ENCODE measurements at regions not wholly inside any gene's neighbourhood (a gene's known extent, or its start where the extent isn't known, plus 50 kb on each side); places are given as distances from the start of the nearest gene placed in this dataset.

- no peak overlapping the region for H2AFZ ChIP-seq
- H3K79me2 ChIP-seq: no peaks in the 10 kb centered on the region
- 50% methylated on average over 2 of the region's 2 CpGs for WGBS (ENCODE audit: low lambda C conversion rate, missing lambda C conversion rate)
- H3K9me3 ChIP-seq (ENCODE audit: low read depth): no peaks in the 10 kb centered on the region
- no peaks in the 10 kb centered on the region for H4K20me1 ChIP-seq (ENCODE audit: insufficient read depth, poor library complexity, severe bottlenecking)
- H3K4me1 ChIP-seq (ENCODE audit: insufficient read depth): no peaks in the 10 kb centered on the region
- TF ChIP-seq EZH2 (IDR thresholded peaks at IDR 0.05; ENCODE audit: borderline replicate concordance) (no peak), CTCF (IDR thresholded peaks at IDR 0.05; ENCODE audit: poor library complexity) (no peak), EZH2phosphoT487 (IDR thresholded peaks at IDR 0.05; ENCODE audit: low read depth, severe bottlenecking, unreplicated experiment) (no peak)
- no peaks in the 10 kb centered on the region for H3K27me3 ChIP-seq
- DNase-seq (ENCODE audit: low spot score): no peak
- no peak overlapping the region for H3K4me2 ChIP-seq
- no peak overlapping the region for H3K4me3 ChIP-seq
- H3K27ac ChIP-seq: no peak overlapping the region
- no peaks in the 10 kb centered on the region for H3K36me3 ChIP-seq (replicated peaks; ENCODE audit: insufficient read depth, low read depth)
- no peaks in the 10 kb centered on the region for H3K9me2 ChIP-seq (replicated peaks; ENCODE audit: insufficient read depth)
Measured at GRCh38 chr11:79742176-79742575, 301.3 kb upstream of the TENM4 start.

DNA sequence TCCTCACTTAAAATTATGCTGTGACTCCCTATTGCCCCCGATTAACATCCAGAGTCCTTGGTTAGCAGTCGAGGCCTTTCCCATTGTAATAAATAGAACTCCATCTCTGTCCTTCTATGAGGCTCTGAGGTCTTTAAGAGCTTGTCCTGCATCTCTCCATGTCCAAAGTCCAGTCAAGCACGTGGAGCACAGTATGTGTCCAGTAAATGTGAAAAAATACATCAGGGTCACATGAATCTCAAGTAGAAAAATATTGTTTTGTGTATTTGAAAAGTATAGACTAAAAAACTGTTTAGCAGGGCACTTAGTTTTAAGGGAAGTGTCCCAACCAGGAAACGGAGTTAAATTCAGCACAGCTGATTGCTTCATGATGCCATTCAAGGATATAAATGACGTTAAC is 298.8 kb upstream of the TENM4 start:
- Histone ChIP-seq H3K27ac (no peak overlapping the region), H3K9me2 (replicated peaks; ENCODE audit: insufficient read depth) (no peaks in the 10 kb centered on the region), H3K79me2 (no peaks in the 10 kb centered on the region), H4K20me1 (ENCODE audit: insufficient read depth, poor library complexity, severe bottlenecking) (no peaks in the 10 kb centered on the region), H3K4me1 (ENCODE audit: insufficient read depth) (no peaks in the 10 kb centered on the region), H3K4me2 (no peak overlapping the region), H3K4me3 (no peak overlapping the region), H2AFZ (no peak overlapping the region), H3K36me3 (replicated peaks; ENCODE audit: insufficient read depth, low read depth) (no peaks in the 10 kb centered on the region), H3K9me3 (ENCODE audit: low read depth) (no peaks in the 10 kb centered on the region), H3K27me3 (no peaks in the 10 kb centered on the region)
- no peak for TF ChIP-seq EZH2 (IDR thresholded peaks at IDR 0.05; ENCODE audit: borderline replicate concordance)
- TF ChIP-seq EZH2phosphoT487 (IDR thresholded peaks at IDR 0.05; ENCODE audit: low read depth, severe bottlenecking, unreplicated experiment): no peak
- TF ChIP-seq CTCF (IDR thresholded peaks at IDR 0.05; ENCODE audit: poor library complexity): no peak
- WGBS (ENCODE audit: low lambda C conversion rate, missing lambda C conversion rate): 77% methylated on average over 5 of the region's 5 CpGs
- DNase-seq (ENCODE audit: low spot score): no peak

GRCh38 chr11:79727221-79727620 is 286.4 kb upstream of the TENM4 start:
- WGBS (ENCODE audit: low lambda C conversion rate, missing lambda C conversion rate): 97% methylated on average over 7 of the region's 7 CpGs
- H3K79me2 ChIP-seq: no peaks in the 10 kb centered on the region
- no peak overlapping the region for H3K4me3 ChIP-seq
- H2AFZ ChIP-seq: no peak overlapping the region
- H4K20me1 ChIP-seq (ENCODE audit: insufficient read depth, poor library complexity, severe bottlenecking): no peaks in the 10 kb centered on the region
- H3K9me2 ChIP-seq (replicated peaks; ENCODE audit: insufficient read depth): no peaks in the 10 kb centered on the region
- H3K27me3 ChIP-seq: no peaks in the 10 kb centered on the region
- H3K27ac ChIP-seq: no peak overlapping the region
- H3K36me3 ChIP-seq (replicated peaks; ENCODE audit: insufficient read depth, low read depth): no peaks in the 10 kb centered on the region
- no peak for TF ChIP-seq CTCF (IDR thresholded peaks at IDR 0.05; ENCODE audit: poor library complexity)
- TF ChIP-seq EZH2phosphoT487 (IDR thresholded peaks at IDR 0.05; ENCODE audit: low read depth, severe bottlenecking, unreplicated experiment): no peak
- no peak for TF ChIP-seq EZH2 (IDR thresholded peaks at IDR 0.05; ENCODE audit: borderline replicate concordance)
- no peak for DNase-seq (ENCODE audit: low spot score)
- no peak overlapping the region for H3K4me2 ChIP-seq
- no peaks in the 10 kb centered on the region for H3K9me3 ChIP-seq (ENCODE audit: low read depth)
- no peaks in the 10 kb centered on the region for H3K4me1 ChIP-seq (ENCODE audit: insufficient read depth)

DNA sequence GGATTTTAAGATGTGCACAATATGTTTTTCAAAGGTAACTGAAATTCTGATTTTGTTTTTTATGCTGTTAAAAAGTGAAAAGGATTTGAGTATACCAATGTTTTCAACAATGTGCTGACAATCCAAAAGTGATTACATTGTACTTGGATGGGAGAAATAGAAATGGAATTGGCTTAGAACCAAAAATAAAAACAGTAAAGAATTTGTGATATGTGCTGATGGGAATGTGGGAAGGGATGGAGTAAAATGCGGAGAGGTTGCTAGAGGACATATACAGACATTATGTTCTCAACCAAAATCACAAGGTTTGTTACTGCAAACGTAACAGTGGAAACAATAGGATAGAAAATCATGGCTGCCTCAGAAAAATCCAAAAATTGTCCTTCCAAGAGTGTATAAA is 279.3 kb upstream of the TENM4 start:
- no peaks in the 10 kb centered on the region for H3K36me3 ChIP-seq (replicated peaks; ENCODE audit: insufficient read depth, low read depth)
- TF ChIP-seq EZH2 (IDR thresholded peaks at IDR 0.05; ENCODE audit: borderline replicate concordance): no peak
- TF ChIP-seq CTCF (IDR thresholded peaks at IDR 0.05; ENCODE audit: poor library complexity): no peak
- no peak for TF ChIP-seq EZH2phosphoT487 (IDR thresholded peaks at IDR 0.05; ENCODE audit: low read depth, severe bottlenecking, unreplicated experiment)

More for the DNA sequence above, 279.3 kb upstream of the TENM4 start:
- no peak for DNase-seq (ENCODE audit: low spot score)
- Histone ChIP-seq H2AFZ (no peak overlapping the region), H3K4me1 (ENCODE audit: insufficient read depth) (no peaks in the 10 kb centered on the region), H3K9me2 (replicated peaks; ENCODE audit: insufficient read depth) (no peaks in the 10 kb centered on the region), H3K27me3 (no peaks in the 10 kb centered on the region), H3K9me3 (ENCODE audit: low read depth) (no peaks in the 10 kb centered on the region), H3K4me2 (no peak overlapping the region), H3K79me2 (no peaks in the 10 kb centered on the region), H3K4me3 (no peak overlapping the region), H4K20me1 (ENCODE audit: insufficient read depth, poor library complexity, severe bottlenecking) (no peaks in the 10 kb centered on the region), H3K27ac (no peak overlapping the region)
- WGBS (ENCODE audit: low lambda C conversion rate, missing lambda C conversion rate): 84% methylated on average over 2 of the region's 2 CpGs
